ENCODE measurements at regions not wholly inside any gene's neighbourhood (a gene's known extent, or its start where the extent isn't known, plus 50 kb on each side); places are given as distances from the start of the nearest gene placed in this dataset.

- TF ChIP-seq CTCF (IDR thresholded peaks at IDR 0.05) (no peak), EZH2 (IDR thresholded peaks at IDR 0.05) (no peak), EZH2phosphoT487 (IDR thresholded peaks at IDR 0.05) (no peak)
Observed at GRCh38 chr6:47164877-47165276, 122.7 kb upstream of the ADGRF1 start.

Measured in neural progenitor cell (in vitro differentiated cells).